Activated CD4-positive, alpha-beta T cell treated with anti-CD3 and anti-CD28 coated beads, Interleukin-2, Interleukin-6, amounts not matched to agents 100 ng/mL and 50 ng/mL, durations not matched to agents 16 hours and 8 hours (primary cell): ENCODE measurements at regions not wholly inside any gene's neighbourhood (a gene's known extent, or its start where the extent isn't known, plus 50 kb on each side); places are given as distances from the start of the nearest gene placed in this dataset.
"Not testable (repeated sequence)": the region's sequence is repeated elsewhere in the genome, so short reads cannot be mapped to it uniquely, and the experiment has no call there.

Experiments used
- DNase-seq: peaks from one replicate; pipeline ENCODE4 v3.0.0-alpha.2; 2020

GRCh38 chr6:8361259-8361658, 74.1 kb downstream of the SLC35B3 start:
- DNase-seq: no peak

- no peak for DNase-seq
These were observed 82.4 kb downstream of the SLC35B3 start for GRCh38 chr6:8352966-8353340.

GRCh38 chr6:8352335-8352965, 82.9 kb downstream of the SLC35B3 start:
- no peak for DNase-seq

GRCh38 chr6:8343600-8343999, 91.7 kb downstream of the SLC35B3 start:
- no peak for DNase-seq

GRCh38 chr6:8342241-8342819, 93.0 kb downstream of the SLC35B3 start:
- no peak for DNase-seq

GRCh38 chr6:8337147-8337546, 98.2 kb downstream of the SLC35B3 start:
- no peak for DNase-seq

- no peak for DNase-seq
These were observed 98.8 kb downstream of the SLC35B3 start for GRCh38 chr6:8336406-8337057.

- no peak for DNase-seq
These were observed 99.4 kb downstream of the SLC35B3 start for GRCh38 chr6:8335896-8336295.

GRCh38 chr6:8335381-8335780, 100.0 kb downstream of the SLC35B3 start:
- DNase-seq: no peak

GRCh38 chr6:8334113-8334512, 101.2 kb downstream of the SLC35B3 start:
- DNase-seq: no peak

- no peak for DNase-seq
These were observed 105.8 kb downstream of the SLC35B3 start for GRCh38 chr6:8329562-8329961.

GRCh38 chr6:8325743-8326142, 109.6 kb downstream of the SLC35B3 start:
- DNase-seq: no peak

GRCh38 chr6:8322659-8323058, 112.7 kb downstream of the SLC35B3 start:
- DNase-seq: no peak

- no peak for DNase-seq
These were observed 113.5 kb downstream of the SLC35B3 start for GRCh38 chr6:8321671-8322404.

- DNase-seq: no peak
These were observed 120.2 kb downstream of the SLC35B3 start for GRCh38 chr6:8315154-8315553.

GRCh38 chr6:8301502-8301901, 133.8 kb downstream of the SLC35B3 start:
- DNase-seq: no peak

GRCh38 chr6:8299034-8299433, 136.3 kb downstream of the SLC35B3 start:
- no peak for DNase-seq

- DNase-seq: not testable (repeated sequence)
These were observed 152.4 kb downstream of the SLC35B3 start for GRCh38 chr6:8282946-8283345.

- DNase-seq: no peak
These were observed 153.0 kb downstream of the SLC35B3 start for GRCh38 chr6:8282380-8282779.

- DNase-seq: no peak
These were observed 156.1 kb downstream of the SLC35B3 start for GRCh38 chr6:8279041-8279805.

- no peak for DNase-seq
These were observed 156.8 kb downstream of the SLC35B3 start for GRCh38 chr6:8278562-8278961.

- no peak for DNase-seq
These were observed 157.6 kb downstream of the SLC35B3 start for GRCh38 chr6:8277769-8278168.

GRCh38 chr6:8276148-8276547, 159.2 kb downstream of the SLC35B3 start:
- no peak for DNase-seq
